22Rv1 (cell line): ENCODE measurements at regions not wholly inside any gene's neighbourhood (a gene's known extent, or its start where the extent isn't known, plus 50 kb on each side); places are given as distances from the start of the nearest gene placed in this dataset.

Experiments
- H3K27ac ChIP-seq: fragments of 450-650 bp; 2 replicates; pipeline ENCODE4 v1.5.1; 2017
- ZFX ChIP-seq: fragments of 450-650 bp; IDR thresholded peaks from 2 replicates; pipeline ENCODE4 v1.6.1; 2017; ENCODE audit warnings: antibody characterized with exemption, borderline replicate concordance
- TF ChIP-seq, protein P1 (sequence below): fragments of 450-650 bp; IDR thresholded peaks from 2 replicates; pipeline ENCODE4 v1.5.1; 2017; ENCODE audit warnings: mild to moderate bottlenecking

- H3K27ac ChIP-seq = no peak overlapping the region
- TF ChIP-seq ZFX = no peak
These were observed 225.4 kb downstream of the CASP12 start for GRCh38 chr11:104672897-104673296.

DNA sequence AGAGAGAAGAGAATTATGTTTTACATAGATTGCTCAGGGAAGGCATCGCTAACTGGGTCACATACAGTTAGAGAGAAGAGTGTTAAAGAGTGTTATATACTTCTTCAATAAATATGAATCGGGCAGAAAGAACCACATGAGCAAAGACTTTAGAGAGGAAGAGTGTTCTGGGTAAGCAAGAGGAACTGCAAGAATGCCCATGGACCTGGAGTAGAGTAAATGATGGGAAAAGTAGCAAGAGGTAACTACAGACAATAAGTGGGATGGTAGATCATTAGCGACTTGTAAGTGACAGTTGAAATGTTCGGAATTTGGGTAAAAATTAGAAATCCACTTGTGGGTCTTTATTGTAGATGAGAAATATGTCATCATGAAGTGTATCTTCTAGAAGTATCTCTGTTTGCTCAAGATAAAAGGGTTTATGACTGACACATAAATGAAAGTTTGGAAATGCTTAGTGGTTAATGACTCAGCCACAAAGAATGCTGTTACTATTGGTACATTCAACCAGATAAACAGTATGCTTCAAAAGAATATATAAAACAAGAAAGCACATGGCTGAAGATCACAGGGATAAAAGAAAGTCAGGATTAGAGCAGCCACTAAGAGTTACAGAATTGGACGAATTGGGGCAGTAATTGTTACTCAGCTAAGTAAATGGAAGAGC lies 229.3 kb downstream of the CASP12 start:
- TF ChIP-seq, protein P1, sequence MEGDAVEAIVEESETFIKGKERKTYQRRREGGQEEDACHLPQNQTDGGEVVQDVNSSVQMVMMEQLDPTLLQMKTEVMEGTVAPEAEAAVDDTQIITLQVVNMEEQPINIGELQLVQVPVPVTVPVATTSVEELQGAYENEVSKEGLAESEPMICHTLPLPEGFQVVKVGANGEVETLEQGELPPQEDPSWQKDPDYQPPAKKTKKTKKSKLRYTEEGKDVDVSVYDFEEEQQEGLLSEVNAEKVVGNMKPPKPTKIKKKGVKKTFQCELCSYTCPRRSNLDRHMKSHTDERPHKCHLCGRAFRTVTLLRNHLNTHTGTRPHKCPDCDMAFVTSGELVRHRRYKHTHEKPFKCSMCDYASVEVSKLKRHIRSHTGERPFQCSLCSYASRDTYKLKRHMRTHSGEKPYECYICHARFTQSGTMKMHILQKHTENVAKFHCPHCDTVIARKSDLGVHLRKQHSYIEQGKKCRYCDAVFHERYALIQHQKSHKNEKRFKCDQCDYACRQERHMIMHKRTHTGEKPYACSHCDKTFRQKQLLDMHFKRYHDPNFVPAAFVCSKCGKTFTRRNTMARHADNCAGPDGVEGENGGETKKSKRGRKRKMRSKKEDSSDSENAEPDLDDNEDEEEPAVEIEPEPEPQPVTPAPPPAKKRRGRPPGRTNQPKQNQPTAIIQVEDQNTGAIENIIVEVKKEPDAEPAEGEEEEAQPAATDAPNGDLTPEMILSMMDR = no peak
- TF ChIP-seq ZFX = no peak

DNA sequence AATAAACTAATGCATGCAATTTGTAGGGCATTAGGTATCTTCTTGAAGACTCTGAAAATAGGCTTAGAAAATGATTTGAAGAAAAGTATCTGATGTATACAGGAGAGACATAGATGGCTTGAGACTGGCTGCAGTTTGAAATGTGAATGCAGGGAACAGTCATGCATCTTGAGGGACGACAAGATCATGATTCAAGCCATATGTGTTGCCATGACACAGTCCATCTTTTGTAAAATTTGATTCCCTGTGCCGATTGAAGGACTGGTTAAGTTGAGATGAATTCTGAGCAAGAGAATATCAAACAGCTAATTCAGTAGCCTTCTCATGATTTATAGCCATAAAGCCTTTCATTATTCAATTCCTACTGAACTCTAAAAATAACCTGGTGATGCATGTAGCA lies 231.6 kb downstream of the CASP12 start:
- TF ChIP-seq, protein P1 = no peak
- no peak for TF ChIP-seq ZFX
- H3K27ac ChIP-seq = no peak overlapping the region

More for the DNA sequence above, 229.3 kb downstream of the CASP12 start:
- H3K27ac ChIP-seq = no peak overlapping the region

- no peak for TF ChIP-seq ZFX
- TF ChIP-seq, protein P1 = no peak
- H3K27ac ChIP-seq = no peak overlapping the region
These were observed 232.6 kb downstream of the CASP12 start for GRCh38 chr11:104665641-104666040.

DNA sequence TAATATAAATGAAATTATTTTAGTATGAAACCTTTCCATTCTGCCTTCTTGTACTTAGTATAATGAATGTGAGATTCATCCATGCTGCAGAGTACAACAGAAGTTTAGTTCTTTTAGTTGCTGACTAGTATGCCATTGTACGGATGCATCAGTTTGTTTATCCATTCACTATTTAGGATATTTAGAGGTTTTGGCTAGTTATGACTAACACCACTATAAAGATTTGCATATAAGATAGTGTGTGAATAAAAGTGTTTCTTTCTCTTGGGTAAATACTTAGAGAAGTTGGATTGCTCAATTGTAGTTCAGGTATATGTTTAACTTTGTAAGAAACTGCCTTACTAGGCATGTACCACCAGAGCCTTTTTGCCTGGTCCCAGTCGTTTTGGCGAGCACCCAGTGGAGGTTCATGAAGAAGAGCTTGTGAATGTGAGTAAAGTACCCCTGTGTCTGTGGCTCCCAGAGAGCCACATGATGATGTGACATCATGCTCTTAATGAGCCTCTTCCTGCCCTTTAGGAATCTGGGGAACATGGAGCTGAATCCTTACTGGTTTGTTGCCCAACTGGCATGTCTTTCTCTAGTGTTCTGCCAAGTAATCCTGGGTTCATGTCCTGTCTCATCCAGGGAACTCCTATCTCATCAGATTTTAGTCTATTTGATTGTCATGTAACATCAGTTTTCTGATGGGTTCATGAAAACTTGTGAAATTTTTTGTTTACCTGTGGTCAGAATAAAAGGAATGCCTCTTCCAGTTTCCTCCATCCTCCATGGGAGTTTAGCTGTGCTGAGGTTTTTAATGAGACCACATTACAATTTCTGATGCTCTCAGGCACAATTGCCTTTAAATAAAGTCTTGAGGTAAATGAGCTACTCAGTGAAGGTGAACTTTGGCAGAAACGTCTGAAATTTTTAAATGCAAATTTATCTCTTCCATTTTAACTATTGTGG lies 234.8 kb downstream of the CASP12 start:
- TF ChIP-seq, protein P1 = no peak
- TF ChIP-seq ZFX = no peak
- no peak overlapping the region for H3K27ac ChIP-seq

- H3K27ac ChIP-seq = no peak overlapping the region
These were observed 236.4 kb downstream of the CASP12 start for GRCh38 chr11:104661901-104662300.

GRCh38 chr11:104661471-104661870 lies 236.8 kb downstream of the CASP12 start:
- no peak overlapping the region for H3K27ac ChIP-seq
- TF ChIP-seq, protein P1 = no peak
- no peak for TF ChIP-seq ZFX

More at GRCh38 chr11:104661901-104662300, 236.4 kb downstream of the CASP12 start:
- no peak for TF ChIP-seq ZFX
- TF ChIP-seq, protein P1 = no peak
